Suprapubic skin (tissue), 4 donors: ENCODE measurements at regions not wholly inside any gene's neighbourhood (a gene's known extent, or its start where the extent isn't known, plus 50 kb on each side); places are given as distances from the start of the nearest gene placed in this dataset.

Experiments used
- DNase-seq, 2 donors: peaks; one replicate each; pipeline ENCODE4 v3.0.0-alpha.2; 2019; ENCODE audit warnings: low spot score in 2 of 2
- H3K27ac ChIP-seq: fragments of 200-600 bp; sonication (generic); one replicate; pipeline ENCODE4 v1.5.1; 2019
- H3K27me3 ChIP-seq: fragments of 200-600 bp; sonication (generic); one replicate; pipeline ENCODE4 v1.5.1; 2019
- H3K36me3 ChIP-seq: fragments of 200-600 bp; sonication (generic); one replicate; pipeline ENCODE4 v1.5.1; 2019
- H3K4me1 ChIP-seq: fragments of 200-600 bp; sonication (generic); one replicate; pipeline ENCODE4 v1.5.1; 2019
- H3K4me3 ChIP-seq: fragments of 200-600 bp; sonication (generic); one replicate; pipeline ENCODE4 v1.5.1; 2019; ENCODE audit warnings: mild to moderate bottlenecking
- H3K9me3 ChIP-seq: fragments of 200-600 bp; sonication (generic); one replicate; pipeline ENCODE4 v1.5.1; 2019
- EP300 ChIP-seq: sonication (generic); formaldehyde crosslinking; IDR thresholded peaks from one replicate; pipeline ENCODE4 v1.6.1; 2017; ENCODE audit warnings: antibody characterized with exemption
- POLR2A ChIP-seq, 2 donors: fragments of 450-650 bp; IDR thresholded peaks; one replicate each; pipeline ENCODE4 v1.6.1; 2017; ENCODE audit warnings: antibody characterized with exemption in 2 of 2, mild to moderate bottlenecking in 2 of 2, moderate library complexity in 2 of 2
- POLR2AphosphoS5 ChIP-seq, 3 donors: sonication (generic); formaldehyde crosslinking; IDR thresholded peaks; one replicate each; pipeline ENCODE4 v1.6.1; 2017; ENCODE audit warnings: antibody characterized with exemption in 3 of 3
- WGBS: methylation state at CpG from one replicate; pipeline ENCODE4 v1.1.5; 2018; 5-methylcytosine and 5-hydroxymethylcytosine counted together
- TF ChIP-seq, protein P1 (sequence below), 2 donors: fragments of 200-600 bp in 1 of 2; fragments of 450-650 bp in 1 of 2; sonication (generic) in 1 of 2; IDR thresholded peaks; one replicate each; pipeline ENCODE4 v1.5.1; 2016 to 2019; ENCODE audit warnings: antibody characterized with exemption in 2 of 2, mild to moderate bottlenecking in 1 of 2, moderate library complexity in 1 of 2

DNA sequence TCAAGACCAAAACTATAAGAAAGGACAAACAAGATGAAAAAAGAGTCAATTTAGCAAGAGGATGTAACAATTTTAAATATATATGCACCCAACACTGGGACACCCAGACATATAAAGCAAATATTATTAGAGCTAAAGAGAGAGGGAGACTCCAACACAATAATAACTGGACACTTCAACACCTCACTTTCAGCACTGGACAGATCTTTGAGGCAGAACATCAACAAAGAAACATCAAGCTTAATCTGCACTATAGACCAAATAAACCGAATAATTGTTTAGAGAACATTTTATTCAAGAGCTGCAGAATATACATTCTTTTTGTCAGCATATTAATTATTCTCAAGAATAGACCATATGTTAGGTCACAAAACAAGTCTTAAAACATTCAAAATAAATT is 109.7 kb upstream of the TET2 start:
- Histone ChIP-seq H3K27me3 (no peaks in the 10 kb centered on the region), H3K27ac (no peak overlapping the region), H3K4me3 (no peak overlapping the region), H3K4me1 (no peaks in the 10 kb centered on the region), H3K36me3 (no peaks in the 10 kb centered on the region), H3K9me3 (peaks cover 4% of the 10 kb centered on the region)
- WGBS: 100% methylated on average over 1 of the region's 1 CpG
- DNase-seq: no peak
- no peak for TF ChIP-seq POLR2A (IDR thresholded peaks at IDR 0.05)
- no peak for TF ChIP-seq POLR2AphosphoS5 (IDR thresholded peaks at IDR 0.05)
- TF ChIP-seq EP300: no peak
- TF ChIP-seq, protein P1, sequence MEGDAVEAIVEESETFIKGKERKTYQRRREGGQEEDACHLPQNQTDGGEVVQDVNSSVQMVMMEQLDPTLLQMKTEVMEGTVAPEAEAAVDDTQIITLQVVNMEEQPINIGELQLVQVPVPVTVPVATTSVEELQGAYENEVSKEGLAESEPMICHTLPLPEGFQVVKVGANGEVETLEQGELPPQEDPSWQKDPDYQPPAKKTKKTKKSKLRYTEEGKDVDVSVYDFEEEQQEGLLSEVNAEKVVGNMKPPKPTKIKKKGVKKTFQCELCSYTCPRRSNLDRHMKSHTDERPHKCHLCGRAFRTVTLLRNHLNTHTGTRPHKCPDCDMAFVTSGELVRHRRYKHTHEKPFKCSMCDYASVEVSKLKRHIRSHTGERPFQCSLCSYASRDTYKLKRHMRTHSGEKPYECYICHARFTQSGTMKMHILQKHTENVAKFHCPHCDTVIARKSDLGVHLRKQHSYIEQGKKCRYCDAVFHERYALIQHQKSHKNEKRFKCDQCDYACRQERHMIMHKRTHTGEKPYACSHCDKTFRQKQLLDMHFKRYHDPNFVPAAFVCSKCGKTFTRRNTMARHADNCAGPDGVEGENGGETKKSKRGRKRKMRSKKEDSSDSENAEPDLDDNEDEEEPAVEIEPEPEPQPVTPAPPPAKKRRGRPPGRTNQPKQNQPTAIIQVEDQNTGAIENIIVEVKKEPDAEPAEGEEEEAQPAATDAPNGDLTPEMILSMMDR (IDR thresholded peaks at IDR 0.05): no peak

DNA sequence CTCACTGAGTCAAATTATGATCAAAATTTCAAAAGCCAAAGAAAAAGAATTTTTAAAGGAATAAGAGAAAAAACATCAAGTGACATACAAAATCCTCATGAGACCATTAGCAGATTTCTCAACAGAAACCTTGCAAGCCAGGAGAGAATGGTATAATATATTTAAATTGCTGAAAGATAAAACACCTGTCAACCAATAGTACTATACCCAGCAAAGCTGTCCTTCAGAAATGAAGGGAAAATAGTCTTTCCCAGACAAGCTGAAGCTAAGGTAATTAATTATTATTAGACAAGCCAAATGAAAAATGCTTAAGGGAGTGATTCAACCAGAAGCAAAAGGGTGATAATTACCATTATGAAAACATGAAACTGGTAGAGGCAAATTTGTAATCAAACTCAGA is 104.2 kb upstream of the TET2 start:
- Histone ChIP-seq H3K4me1 (no peaks in the 10 kb centered on the region), H3K4me3 (no peak overlapping the region), H3K27me3 (no peaks in the 10 kb centered on the region), H3K27ac (no peak overlapping the region), H3K36me3 (no peaks in the 10 kb centered on the region), H3K9me3 (peaks cover 3% of the 10 kb centered on the region)
- TF ChIP-seq, protein P1 (IDR thresholded peaks at IDR 0.05): no peak
- no peak for TF ChIP-seq POLR2AphosphoS5 (IDR thresholded peaks at IDR 0.05)
- TF ChIP-seq EP300: no peak
- TF ChIP-seq POLR2A (IDR thresholded peaks at IDR 0.05): no peak
- no peak for DNase-seq

DNA sequence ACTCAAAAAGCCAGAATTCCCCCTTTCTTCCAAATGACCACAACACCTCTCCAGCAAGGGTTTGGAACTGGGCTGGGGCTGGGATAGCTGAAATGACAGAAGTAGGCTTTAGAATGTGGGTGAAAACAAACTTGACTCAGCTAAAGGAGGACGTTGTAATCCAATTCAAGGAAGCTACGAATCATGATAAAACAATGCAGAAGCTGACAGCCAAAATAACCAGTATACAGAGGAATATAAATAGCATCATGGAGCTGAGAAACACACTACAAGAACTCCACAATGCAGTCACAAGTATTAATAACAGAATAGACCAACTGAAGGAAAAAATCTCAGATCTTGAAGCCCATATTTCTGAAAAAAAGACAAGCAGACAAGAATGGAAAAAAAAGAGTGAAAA is 95.8 kb upstream of the TET2 start:
- TF ChIP-seq EP300 (no peak), POLR2A (IDR thresholded peaks at IDR 0.05) (no peak), POLR2AphosphoS5 (IDR thresholded peaks at IDR 0.05) (no peak)
- TF ChIP-seq, protein P1 (IDR thresholded peaks at IDR 0.05): no peak
- Histone ChIP-seq H3K27ac (no peak overlapping the region), H3K27me3 (no peaks in the 10 kb centered on the region), H3K4me3 (no peak overlapping the region), H3K9me3 (no peaks in the 10 kb centered on the region), H3K4me1 (no peaks in the 10 kb centered on the region), H3K36me3 (no peaks in the 10 kb centered on the region)
- 47% methylated on average over 2 of the region's 2 CpGs for WGBS
- no peak for DNase-seq

DNA sequence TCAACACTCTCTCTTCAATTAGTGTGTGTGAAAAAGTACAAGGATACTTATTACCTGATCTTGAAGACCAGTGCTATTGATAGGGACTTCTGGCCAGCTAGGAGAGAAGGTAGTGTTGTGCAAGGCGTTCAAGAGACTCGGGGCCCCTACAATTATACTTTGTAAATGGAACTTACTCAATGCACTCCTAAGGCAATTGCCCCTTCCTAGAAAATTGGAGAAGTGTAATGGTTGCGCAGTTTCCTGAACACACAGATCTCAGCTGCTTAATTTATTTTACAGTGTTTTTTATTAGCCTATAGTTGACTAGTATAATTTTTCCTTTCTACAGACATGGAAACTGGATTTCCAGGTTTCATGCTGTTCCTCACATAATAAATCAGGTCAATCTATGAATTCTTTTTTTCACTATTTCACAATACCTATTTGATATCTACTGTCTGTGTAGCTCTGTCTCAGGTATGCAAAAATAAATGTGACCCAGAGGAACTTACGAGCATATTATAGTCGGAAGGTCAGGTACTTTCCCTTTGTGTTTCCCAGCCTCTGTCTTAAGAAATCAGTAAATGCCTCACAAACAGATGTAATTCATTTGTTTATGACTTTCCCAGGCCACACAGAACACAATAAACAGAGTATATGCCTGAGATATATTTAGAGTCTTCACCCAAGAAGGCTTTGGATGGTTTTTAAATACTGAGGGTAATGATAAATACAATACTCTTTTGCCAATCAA is 89.1 kb upstream of the TET2 start:
- WGBS: 65% methylated on average over 5 of the region's 5 CpGs
- no peak for TF ChIP-seq EP300
- no peak for TF ChIP-seq POLR2AphosphoS5 (IDR thresholded peaks at IDR 0.05)
- no peak for TF ChIP-seq POLR2A (IDR thresholded peaks at IDR 0.05)
- TF ChIP-seq, protein P1 (IDR thresholded peaks at IDR 0.05): no peak
- Histone ChIP-seq H3K9me3 (no peaks in the 10 kb centered on the region), H3K4me1 (peaks cover 27% of the 10 kb centered on the region), H3K27me3 (no peaks in the 10 kb centered on the region), H3K4me3 (no peak overlapping the region), H3K36me3 (no peaks in the 10 kb centered on the region), H3K27ac (peak overlapping the region; percentile 45)
- no peak for DNase-seq

DNA sequence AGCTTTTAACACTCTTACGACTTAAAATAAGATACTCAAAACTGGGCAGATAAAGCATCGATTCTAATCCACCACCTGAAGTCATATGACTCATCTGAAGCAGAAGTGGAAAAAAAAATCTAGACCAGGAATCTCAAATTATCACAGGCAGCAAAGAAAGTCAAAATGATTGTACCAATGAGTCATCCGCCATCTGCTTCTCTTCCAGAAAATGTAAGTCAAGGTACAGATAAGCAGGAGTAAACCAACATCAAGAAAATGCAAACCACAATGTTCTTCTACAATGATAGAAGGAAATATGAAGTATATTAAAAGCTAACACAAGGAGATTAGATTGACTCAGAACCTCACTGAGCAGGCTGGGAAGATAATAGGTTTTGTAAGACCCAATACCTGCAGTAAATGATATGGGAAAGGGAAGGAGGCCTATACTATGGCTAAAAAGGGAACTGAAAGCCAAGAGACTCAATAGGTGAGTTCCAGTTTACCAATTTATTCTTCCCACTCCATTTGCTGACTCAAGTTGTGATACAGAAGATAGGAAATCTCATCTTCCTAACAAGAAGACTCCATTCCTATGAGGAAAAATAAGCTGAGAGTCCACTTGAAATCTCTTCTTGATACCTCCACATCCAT is 88.4 kb upstream of the TET2 start:
- 56% methylated on average over 3 of the region's 3 CpGs for WGBS
- H3K4me1 ChIP-seq: peaks cover 27% of the 10 kb centered on the region
- TF ChIP-seq POLR2A (IDR thresholded peaks at IDR 0.05) (no peak), EP300 (no peak), POLR2AphosphoS5 (IDR thresholded peaks at IDR 0.05) (no peak)
- TF ChIP-seq, protein P1 (IDR thresholded peaks at IDR 0.05): no peak
- H3K36me3 ChIP-seq: no peaks in the 10 kb centered on the region
- no peak overlapping the region for H3K4me3 ChIP-seq
- H3K27me3 ChIP-seq: no peaks in the 10 kb centered on the region
- H3K27ac ChIP-seq: peak overlapping the region; percentile 45
- no peaks in the 10 kb centered on the region for H3K9me3 ChIP-seq
- no peak for DNase-seq
